Activated CD4-positive, alpha-beta T cell treated with anti-CD3 and anti-CD28 coated beads for 36 hours (primary cell): ENCODE measurements at regions not wholly inside any gene's neighbourhood (a gene's known extent, or its start where the extent isn't known, plus 50 kb on each side); places are given as distances from the start of the nearest gene placed in this dataset.
A peak's percentile ranks its signal among the peaks of the same experiment; 100 is the strongest.

Experiments
- ATAC-seq: fragments of 200-7000 bp; cut with Tn5 transposase; one replicate; pipeline ENCODE4 v1.10.0; 2021; ENCODE audit warnings: mild to moderate bottlenecking, moderate library complexity
- CTCF ChIA-PET: fragments of 350-600 bp; sonication (Branson Sonifier 250); formaldehyde crosslinking; loops from one replicate; lab custom pipeline; 2021; ENCODE audit warnings: antibody characterized with exemption; lab: Charles Lee
- POLR2A ChIA-PET: fragments of 350-600 bp; sonication (Branson Sonifier 250); formaldehyde crosslinking; loops from one replicate; lab custom pipeline; 2021; ENCODE audit warnings: antibody characterized with exemption, inconsistent platforms; lab: Charles Lee
- DNase-seq: peaks from one replicate; pipeline ENCODE4 v3.0.0-alpha.2; 2020
- H3K27ac Mint-ChIP-seq: one replicate; pipeline ENCODE4 v1.8.0; 2021; ENCODE audit warnings: mixed read lengths
- H3K27me3 Mint-ChIP-seq: one replicate; pipeline ENCODE4 v1.8.0; 2021; ENCODE audit warnings: mixed read lengths
- H3K36me3 Mint-ChIP-seq: one replicate; pipeline ENCODE4 v1.8.0; 2021; ENCODE audit warnings: low read depth, mixed read lengths
- H3K4me1 Mint-ChIP-seq: one replicate; pipeline ENCODE4 v1.8.0; 2021; ENCODE audit warnings: mixed read lengths
- H3K4me3 Mint-ChIP-seq: one replicate; pipeline ENCODE4 v1.8.0; 2021; ENCODE audit warnings: mild to moderate bottlenecking, moderate library complexity, mixed read lengths
- H3K9me3 Mint-ChIP-seq: one replicate; pipeline ENCODE4 v1.8.0; 2021; ENCODE audit warnings: low read depth, mixed read lengths
- intact Hi-C, 2 experiments: fragments of 100-400 bp; cut with DNase I in 1 of 2; cut with micrococcal nuclease in 1 of 2; formaldehyde crosslinking; loops; one replicate each; pipeline versions ENCODE4 v1.14.2 to v1.15.1; 2022 to 2024; cut with DNase I, micrococcal nuclease

DNA sequence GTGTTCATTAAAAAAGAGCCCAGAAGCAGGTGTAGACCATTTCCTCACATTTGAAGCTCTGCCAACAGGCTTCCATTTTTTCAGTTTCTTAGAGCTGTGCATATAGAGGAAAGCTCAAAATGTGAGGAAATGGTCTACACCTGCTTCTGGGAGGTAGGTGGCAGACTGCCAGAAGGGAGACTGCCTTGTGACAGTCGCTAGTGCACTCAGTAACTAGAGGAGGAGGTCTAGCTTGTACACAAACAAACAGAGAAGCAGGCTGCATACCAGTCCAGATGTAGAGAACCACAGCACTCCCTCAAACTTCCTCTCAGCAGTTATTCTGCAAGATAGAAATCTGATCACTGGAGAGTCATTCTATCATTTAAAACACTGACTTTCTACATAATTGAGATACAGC is 800.2 kb downstream of the EFNB2 start:
- intact Hi-C loops = no loop called here
- DNase-seq (no peak), ATAC-seq (no peak)
- no peak overlapping the region for H3K27ac Mint-ChIP-seq
- ChIA-PET POLR2A (no interaction called here), CTCF (no interaction called here)
- peaks cover 2% of the 10 kb centered on the region for H3K27me3 Mint-ChIP-seq
- no peak overlapping the region for H3K4me3 Mint-ChIP-seq
- H3K4me1 Mint-ChIP-seq = no peaks in the 10 kb centered on the region
- no peaks in the 10 kb centered on the region for H3K36me3 Mint-ChIP-seq
- no peaks in the 10 kb centered on the region for H3K9me3 Mint-ChIP-seq

- ATAC-seq = no peak
- CTCF ChIA-PET = interaction anchor here (1.0 kb wide), 1 partner anchor 12 kb away, joined by 4 read pairs; no protein-coding TSS in a partner anchor
- Mint-ChIP-seq H3K36me3 (no peaks in the 10 kb centered on the region), H3K4me1 (no peaks in the 10 kb centered on the region), H3K27me3 (no peaks in the 10 kb centered on the region), H3K27ac (no peak overlapping the region), H3K4me3 (no peak overlapping the region), H3K9me3 (no peaks in the 10 kb centered on the region)
- intact Hi-C loops = no loop called here
- POLR2A ChIA-PET = no interaction called here
- no peak for DNase-seq
These were observed 802.5 kb downstream of the EFNB2 start for GRCh38 chr13:105732806-105733529.

GRCh38 chr13:105725887-105726286 is 809.6 kb downstream of the EFNB2 start:
- H3K36me3 Mint-ChIP-seq = no peaks in the 10 kb centered on the region
- CTCF ChIA-PET = no interaction called here

DNA sequence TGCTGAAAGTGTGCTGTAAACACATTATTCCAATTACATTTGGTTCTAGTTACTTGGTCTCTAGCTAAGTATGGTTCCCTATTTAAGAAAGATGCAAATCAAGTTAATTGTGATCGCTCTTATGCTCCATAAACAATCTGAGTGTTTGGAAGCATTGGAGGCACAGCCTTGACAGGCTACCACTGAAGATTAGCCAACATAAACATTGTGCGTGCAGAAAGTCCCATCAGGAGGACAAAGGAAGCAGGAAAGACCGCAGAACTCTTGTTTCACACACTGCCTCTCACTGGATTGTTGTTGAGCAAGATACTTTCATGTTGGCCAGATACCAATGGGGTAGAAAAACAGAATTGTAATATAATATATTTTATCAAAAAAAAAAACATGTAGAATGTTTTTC is 814.4 kb downstream of the EFNB2 start:
- DNase-seq = no peak
- CTCF ChIA-PET = interaction anchor here (1.1 kb wide), 1 partner anchor 13 kb away, joined by 4 read pairs; no protein-coding TSS in a partner anchor
- H3K27me3 Mint-ChIP-seq = peaks cover 1% of the 10 kb centered on the region
- H3K36me3 Mint-ChIP-seq = no peaks in the 10 kb centered on the region
- H3K4me1 Mint-ChIP-seq = no peaks in the 10 kb centered on the region
- intact Hi-C loops = no loop called here
- no peak for ATAC-seq
- H3K27ac Mint-ChIP-seq = no peak overlapping the region
- no peaks in the 10 kb centered on the region for H3K9me3 Mint-ChIP-seq
- POLR2A ChIA-PET = no interaction called here
- no peak overlapping the region for H3K4me3 Mint-ChIP-seq

More at GRCh38 chr13:105725887-105726286, 809.6 kb downstream of the EFNB2 start:
- H3K27me3 Mint-ChIP-seq = no peaks in the 10 kb centered on the region
- intact Hi-C loops = no loop called here
- no peaks in the 10 kb centered on the region for H3K4me1 Mint-ChIP-seq
- DNase-seq (no peak), ATAC-seq (no peak)
- H3K27ac Mint-ChIP-seq = no peak overlapping the region
- POLR2A ChIA-PET = no interaction called here
- H3K9me3 Mint-ChIP-seq = no peaks in the 10 kb centered on the region
- H3K4me3 Mint-ChIP-seq = no peak overlapping the region

DNA sequence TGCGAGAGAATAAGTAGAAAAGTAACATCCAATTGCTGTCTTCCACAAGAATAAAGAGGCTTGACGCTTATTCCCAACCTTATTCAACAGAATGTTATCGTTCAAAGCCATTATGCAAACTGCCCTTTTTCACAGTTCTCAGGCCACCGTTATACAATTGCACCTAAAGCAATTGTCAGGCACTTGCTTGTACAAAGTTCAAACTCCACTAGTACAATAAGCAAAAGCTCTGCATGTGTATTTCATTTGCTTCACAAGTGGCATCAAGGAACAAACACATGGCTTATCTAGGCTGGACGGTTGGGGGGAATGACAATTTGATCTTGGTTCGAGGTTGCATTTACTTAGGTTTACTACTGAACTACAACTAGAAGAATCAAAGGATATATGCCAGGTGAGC is 815.6 kb downstream of the EFNB2 start:
- Mint-ChIP-seq H3K27me3 (peaks cover 1% of the 10 kb centered on the region), H3K27ac (no peak overlapping the region), H3K9me3 (no peaks in the 10 kb centered on the region), H3K4me3 (no peak overlapping the region), H3K36me3 (no peaks in the 10 kb centered on the region), H3K4me1 (no peaks in the 10 kb centered on the region)
- DNase-seq = no peak
- ChIA-PET POLR2A (no interaction called here), CTCF (interaction anchor here (0.9 kb wide), 1 partner anchor 9 kb away, joined by 3 read pairs; no protein-coding TSS in a partner anchor)
- intact Hi-C loops = no loop called here
- no peak for ATAC-seq

DNA sequence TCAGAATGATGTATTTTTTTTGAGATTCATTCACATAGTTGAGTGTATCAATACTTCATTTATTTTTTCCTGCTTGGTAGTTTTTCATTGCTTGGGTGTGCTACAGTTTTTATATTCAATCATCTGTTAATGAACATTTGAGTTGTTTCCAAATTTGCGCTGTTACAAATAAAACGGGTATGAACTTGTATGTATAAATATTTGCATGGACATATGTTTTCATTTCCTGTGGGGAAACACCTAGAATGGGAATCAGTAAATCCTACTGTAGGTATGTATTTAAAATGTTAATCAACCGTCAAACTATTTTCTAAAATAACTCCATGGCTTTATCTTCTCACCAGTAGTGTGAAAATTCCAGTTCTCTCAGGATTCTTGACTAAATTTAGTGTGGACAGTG is 826.3 kb downstream of the EFNB2 start:
- no peak overlapping the region for H3K27ac Mint-ChIP-seq
- ChIA-PET POLR2A (no interaction called here), CTCF (no interaction called here)
- DNase-seq (no peak), ATAC-seq (no peak)
- H3K27me3 Mint-ChIP-seq = no peaks in the 10 kb centered on the region
- H3K4me1 Mint-ChIP-seq = no peaks in the 10 kb centered on the region
- H3K4me3 Mint-ChIP-seq = no peak overlapping the region
- peaks cover 2% of the 10 kb centered on the region for H3K9me3 Mint-ChIP-seq
- intact Hi-C loops = no loop called here
- no peaks in the 10 kb centered on the region for H3K36me3 Mint-ChIP-seq

DNA sequence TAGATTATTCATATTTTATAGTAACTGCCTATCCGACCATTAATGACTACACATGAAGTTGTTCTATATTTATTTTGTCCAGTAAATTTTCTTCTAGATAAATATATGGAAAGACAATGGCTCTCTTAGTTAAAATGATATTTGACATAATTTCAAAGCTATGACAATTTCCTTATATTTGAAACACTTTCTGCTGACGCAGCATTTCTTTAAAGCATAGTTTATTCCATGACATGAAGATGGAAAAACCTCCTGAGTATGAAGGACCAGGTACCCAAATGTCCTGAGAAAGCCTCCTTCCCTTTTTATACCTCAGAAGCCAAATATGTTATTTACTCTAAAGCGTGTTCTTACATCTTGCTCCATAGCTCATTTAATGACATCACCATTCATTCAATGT is 831.6 kb downstream of the EFNB2 start:
- ChIA-PET CTCF (no interaction called here), POLR2A (no interaction called here)
- DNase-seq = no peak
- ATAC-seq = no peak
- Mint-ChIP-seq H3K27me3 (no peaks in the 10 kb centered on the region), H3K36me3 (no peaks in the 10 kb centered on the region), H3K4me1 (no peaks in the 10 kb centered on the region), H3K4me3 (no peak overlapping the region), H3K27ac (no peak overlapping the region), H3K9me3 (peaks cover 2% of the 10 kb centered on the region)
- intact Hi-C loops = no loop called here

DNA sequence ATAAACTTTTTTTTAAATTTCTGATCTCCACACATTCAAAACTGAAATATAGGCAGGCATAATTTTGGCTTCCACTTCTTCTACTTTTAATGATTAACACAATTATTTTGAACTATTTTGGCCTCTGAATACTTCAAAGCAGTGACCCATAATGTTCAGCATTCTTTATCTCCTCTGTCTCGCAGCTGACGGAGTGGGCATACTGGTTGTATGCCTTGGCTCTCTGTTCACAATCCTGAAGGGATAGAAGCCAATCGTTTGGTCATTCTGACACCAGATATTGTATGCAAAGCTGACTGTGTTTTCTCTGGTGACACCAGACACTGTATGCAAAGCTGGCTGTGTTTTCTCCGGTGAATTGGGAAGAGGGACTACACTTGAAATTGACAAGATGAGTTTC is 833.0 kb downstream of the EFNB2 start:
- no peak overlapping the region for H3K4me3 Mint-ChIP-seq
- CTCF ChIA-PET = interaction anchor here (0.7 kb wide), 1 partner anchor 357 kb away, joined by 3 read pairs; no protein-coding TSS in a partner anchor
- no peaks in the 10 kb centered on the region for H3K27me3 Mint-ChIP-seq
- DNase-seq (no peak), ATAC-seq (no peak)
- intact Hi-C loops = no loop called here
- no peak overlapping the region for H3K27ac Mint-ChIP-seq
- H3K9me3 Mint-ChIP-seq = no peaks in the 10 kb centered on the region
- POLR2A ChIA-PET = no interaction called here
- H3K36me3 Mint-ChIP-seq = no peaks in the 10 kb centered on the region
- H3K4me1 Mint-ChIP-seq = no peaks in the 10 kb centered on the region

DNA sequence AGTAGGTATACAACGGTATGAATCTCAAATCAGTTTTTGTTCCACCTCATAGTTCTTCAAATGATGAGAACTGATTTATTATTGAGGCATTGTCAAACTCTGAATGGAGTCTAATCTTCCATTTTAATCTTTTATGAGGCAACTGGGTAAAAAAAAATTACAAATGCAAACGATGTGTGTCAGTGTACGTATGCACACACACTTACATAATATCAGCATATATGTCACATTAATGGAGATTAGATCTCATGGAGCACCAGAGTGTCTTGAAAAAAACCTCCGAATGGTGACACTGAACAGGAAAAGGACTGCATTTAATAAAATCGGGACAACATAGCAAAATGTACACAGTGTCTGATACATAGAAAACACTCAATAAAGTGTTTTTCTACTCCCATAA is 842.7 kb downstream of the EFNB2 start:
- Mint-ChIP-seq H3K27me3 (no peaks in the 10 kb centered on the region), H3K36me3 (no peaks in the 10 kb centered on the region), H3K27ac (no peak overlapping the region), H3K4me1 (no peaks in the 10 kb centered on the region), H3K4me3 (no peak overlapping the region), H3K9me3 (no peaks in the 10 kb centered on the region)
- DNase-seq = no peak
- intact Hi-C loops = no loop called here
- ChIA-PET POLR2A (no interaction called here), CTCF (no interaction called here)
- ATAC-seq = no peak

- H3K4me3 Mint-ChIP-seq = no peak overlapping the region
- no peaks in the 10 kb centered on the region for H3K4me1 Mint-ChIP-seq
- no peaks in the 10 kb centered on the region for H3K27me3 Mint-ChIP-seq
- ChIA-PET POLR2A (no interaction called here), CTCF (no interaction called here)
- no peaks in the 10 kb centered on the region for H3K9me3 Mint-ChIP-seq
- ATAC-seq = no peak
- H3K27ac Mint-ChIP-seq = no peak overlapping the region
- DNase-seq = no peak
- intact Hi-C loops = no loop called here
- H3K36me3 Mint-ChIP-seq = no peaks in the 10 kb centered on the region
These were observed 851.2 kb downstream of the EFNB2 start for GRCh38 chr13:105684216-105684615.

DNA sequence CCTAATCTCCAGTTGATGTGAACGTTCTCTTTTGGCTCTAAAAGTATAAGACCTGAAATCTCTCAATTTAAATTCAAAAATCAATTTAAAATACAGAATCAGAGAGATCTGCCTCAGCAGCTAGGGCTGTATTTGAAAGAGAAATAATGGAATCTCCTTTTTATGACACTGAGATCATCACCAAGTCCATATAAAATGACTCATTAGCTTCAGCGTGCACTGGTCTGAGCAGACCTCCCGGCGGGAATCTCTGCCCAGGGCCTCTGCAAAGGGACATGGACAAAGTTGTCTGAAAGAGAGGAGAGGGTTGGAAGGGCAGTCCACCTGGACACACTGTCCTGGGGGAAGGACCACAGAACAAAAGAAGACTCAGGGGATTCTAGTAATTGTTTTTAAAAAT is 855.6 kb downstream of the EFNB2 start:
- ChIA-PET CTCF (interaction anchor here (1.6 kb wide), 1 partner anchor 10 kb away, joined by 4 read pairs; no protein-coding TSS in a partner anchor), POLR2A (no interaction called here)

GRCh38 chr13:105678072-105678471 is 857.4 kb downstream of the EFNB2 start:
- CTCF ChIA-PET = interaction anchor here (1.0 kb wide), 1 partner anchor 14 kb away, joined by 3 read pairs; no protein-coding TSS in a partner anchor
- DNase-seq = no peak
- ATAC-seq = peak; percentile 39
- H3K27ac Mint-ChIP-seq = no peak overlapping the region
- no peak overlapping the region for H3K4me3 Mint-ChIP-seq
- intact Hi-C loops = no loop called here
- no peaks in the 10 kb centered on the region for H3K27me3 Mint-ChIP-seq
- H3K36me3 Mint-ChIP-seq = no peaks in the 10 kb centered on the region
- no peaks in the 10 kb centered on the region for H3K9me3 Mint-ChIP-seq
- POLR2A ChIA-PET = no interaction called here
- H3K4me1 Mint-ChIP-seq = no peaks in the 10 kb centered on the region

More for the DNA sequence above, 855.6 kb downstream of the EFNB2 start:
- ATAC-seq (no peak), DNase-seq (no peak)
- no peak overlapping the region for H3K27ac Mint-ChIP-seq
- intact Hi-C loops = no loop called here
- no peaks in the 10 kb centered on the region for H3K36me3 Mint-ChIP-seq
- H3K27me3 Mint-ChIP-seq = no peaks in the 10 kb centered on the region
- H3K9me3 Mint-ChIP-seq = no peaks in the 10 kb centered on the region
- H3K4me3 Mint-ChIP-seq = no peak overlapping the region
- no peaks in the 10 kb centered on the region for H3K4me1 Mint-ChIP-seq
